Esophagus squamous epithelium (tissue), 5 donors: ENCODE measurements at regions not wholly inside any gene's neighbourhood (a gene's known extent, or its start where the extent isn't known, plus 50 kb on each side); places are given as distances from the start of the nearest gene placed in this dataset.

ENCODE experiments used
- DNase-seq: peaks from one replicate; lab custom pipeline; 2025; lab: John Stamatoyannopoulos, UW
- H3K27ac ChIP-seq, 4 donors: fragments of 200-600 bp; sonication (generic); one replicate each; pipeline ENCODE4 v1.5.1; 2016 to 2019; ENCODE audit warnings: mild to moderate bottlenecking in 1 of 4
- H3K27me3 ChIP-seq, 4 donors: fragments of 200-600 bp; sonication (generic); 1 replicate in 3 of 4; 2 replicates in 1 of 4; pipeline versions ENCODE4 v1.5.1 to v1.6.0; 2017 to 2021; ENCODE audit warnings: antibody characterized with exemption in 1 of 4
- H3K36me3 ChIP-seq, 3 donors: fragments of 200-600 bp; sonication (generic); one replicate each; pipeline ENCODE4 v1.5.1; 2016 to 2019
- H3K4me1 ChIP-seq, 3 donors: fragments of 200-600 bp; sonication (generic); one replicate each; pipeline ENCODE4 v1.5.1; 2017 to 2019
- H3K4me3 ChIP-seq, 4 donors: fragments of 200-600 bp; sonication (generic); 1 replicate in 3 of 4; 2 replicates in 1 of 4; pipeline ENCODE4 v1.5.1; 2016 to 2019; ENCODE audit warnings: mild to moderate bottlenecking in 2 of 4, moderate library complexity in 1 of 4
- H3K9me3 ChIP-seq, 3 donors: fragments of 200-600 bp; sonication (generic); one replicate each; pipeline ENCODE4 v1.5.1; 2016 to 2019
- CTCF ChIP-seq, 6 experiments: fragments of 450-650 bp in 4 of 6; fragments of 200-600 bp in 2 of 6; sonication (generic) in 2 of 6; IDR thresholded peaks; one replicate each; pipeline ENCODE4 v1.5.1; 2016 to 2019; ENCODE audit warnings: antibody characterized with exemption in 6 of 6, mild to moderate bottlenecking in 4 of 6, moderate library complexity in 4 of 6
- POLR2A ChIP-seq, 4 donors: fragments of 450-650 bp; IDR thresholded peaks; one replicate each; pipeline ENCODE4 v1.6.1; 2017; ENCODE audit warnings: antibody characterized with exemption in 4 of 4, mild to moderate bottlenecking in 4 of 4, moderate library complexity in 3 of 4
- WGBS, 2 donors: methylation state at CpG; one replicate each; pipeline ENCODE4 v1.1.5; 2018; 5-methylcytosine and 5-hydroxymethylcytosine counted together
- intact Hi-C: fragments of 100-400 bp; cut with DNase I; formaldehyde crosslinking; loops from one replicate; pipeline ENCODE4 v1.15.0; 2022
- donor health status: DM: yes; HTN: yes; CAD: no.

- intact Hi-C loops = no loop called here
- Histone ChIP-seq H3K4me1 (no peaks in the 10 kb centered on the region), H3K27ac (no peak overlapping the region), H3K36me3 (no peaks in the 10 kb centered on the region), H3K4me3 (no peak overlapping the region), H3K9me3 (no peaks in the 10 kb centered on the region), H3K27me3 (no peaks in the 10 kb centered on the region)
- TF ChIP-seq CTCF (IDR thresholded peaks at IDR 0.05) = no peak
- no peak for TF ChIP-seq POLR2A (IDR thresholded peaks at IDR 0.05)
- 33 to 56% methylated on average over 1 to 2 of the region's 2 CpGs for WGBS, 2 donors
- DNase-seq = no peak
Measured at GRCh38 chr6:94443701-94444100, 1024.3 kb upstream of the EPHA7 start.

GRCh38 chr6:94424692-94425091, 1005.3 kb upstream of the EPHA7 start:
- Histone ChIP-seq H3K9me3 (no peaks in the 10 kb centered on the region), H3K4me3 (no peak overlapping the region), H3K27ac (no peak overlapping the region), H3K4me1 (no peaks in the 10 kb centered on the region), H3K27me3 (no peaks in the 10 kb centered on the region), H3K36me3 (no peaks in the 10 kb centered on the region)
- intact Hi-C loops = no loop called here
- no peak for DNase-seq
- TF ChIP-seq POLR2A (IDR thresholded peaks at IDR 0.05) (no peak), CTCF (IDR thresholded peaks at IDR 0.05) (no peak)

GRCh38 chr6:94417363-94417762, 998.0 kb upstream of the EPHA7 start:
- no peak overlapping the region for H3K27ac ChIP-seq
- H3K27me3 ChIP-seq = no peaks in the 10 kb centered on the region
- H3K4me3 ChIP-seq = no peak overlapping the region
- DNase-seq = no peak
- H3K36me3 ChIP-seq = no peaks in the 10 kb centered on the region
- WGBS, 2 donors = 29 to 54% methylated on average over 1 of the region's 1 CpG
- intact Hi-C loops = no loop called here
- H3K9me3 ChIP-seq = no peaks in the 10 kb centered on the region
- TF ChIP-seq POLR2A (IDR thresholded peaks at IDR 0.05) = no peak
- no peak for TF ChIP-seq CTCF (IDR thresholded peaks at IDR 0.05)
- H3K4me1 ChIP-seq = no peaks in the 10 kb centered on the region

GRCh38 chr6:94414041-94414440, 994.7 kb upstream of the EPHA7 start:
- Histone ChIP-seq H3K27me3 (no peaks in the 10 kb centered on the region), H3K4me3 (no peak overlapping the region), H3K36me3 (no peaks in the 10 kb centered on the region), H3K4me1 (no peaks in the 10 kb centered on the region), H3K9me3 (no peaks in the 10 kb centered on the region), H3K27ac (no peak overlapping the region)
- no peak for TF ChIP-seq POLR2A (IDR thresholded peaks at IDR 0.05)
- TF ChIP-seq CTCF (IDR thresholded peaks at IDR 0.05) = no peak
- DNase-seq = no peak
- WGBS, 2 donors = 44 to 48% methylated on average over 1 of the region's 1 CpG
- intact Hi-C loops = no loop called here

GRCh38 chr6:94401311-94401710, 982.0 kb upstream of the EPHA7 start:
- no peak for DNase-seq
- no peak overlapping the region for H3K4me3 ChIP-seq
- no peaks in the 10 kb centered on the region for H3K36me3 ChIP-seq
- H3K27me3 ChIP-seq = no peaks in the 10 kb centered on the region
- intact Hi-C loops = no loop called here
- no peaks in the 10 kb centered on the region for H3K9me3 ChIP-seq
- TF ChIP-seq CTCF (IDR thresholded peaks at IDR 0.05) (no peak), POLR2A (IDR thresholded peaks at IDR 0.05) (no peak)
- no peak overlapping the region for H3K27ac ChIP-seq
- no peaks in the 10 kb centered on the region for H3K4me1 ChIP-seq
- WGBS, 2 donors = 18 to 22% methylated on average over 3 of the region's 3 CpGs
